ENCODE measurements at regions not wholly inside any gene's neighbourhood (a gene's known extent, or its start where the extent isn't known, plus 50 kb on each side); places are given as distances from the start of the nearest gene placed in this dataset.
"Not testable (repeated sequence)": the region's sequence is repeated elsewhere in the genome, so short reads cannot be mapped to it uniquely, and the experiment has no call there.

- H3K4me3 ChIP-seq (ENCODE audit: low read length); H3K9me3 Mint-ChIP-seq; H3K36me3 Mint-ChIP-seq; H3K36me3 ChIP-seq (ENCODE audit: insufficient read depth, low read length); CTCF ChIA-PET; H3K27me3 ChIP-seq (ENCODE audit: insufficient read depth, low read length, poor library complexity, severe bottlenecking); H3K4me3 Mint-ChIP-seq; H3K4me1 ChIP-seq (ENCODE audit: insufficient read depth, low read length); POLR2A ChIA-PET; H3K4me1 Mint-ChIP-seq; DNase-seq; H3K27me3 Mint-ChIP-seq; H3K27ac Mint-ChIP-seq; H3K9me3 ChIP-seq (ENCODE audit: low read length); H3K27ac ChIP-seq (ENCODE audit: low read depth, low read length): not testable (repeated sequence)
These were observed 249.9 kb downstream of the ZNF479 start for GRCh38 chr7:56882318-56882717.

Data from CD8-positive, alpha-beta memory T cell (primary cell).